K562 (cell line): ENCODE measurements at regions not wholly inside any gene's neighbourhood (a gene's known extent, or its start where the extent isn't known, plus 50 kb on each side); places are given as distances from the start of the nearest gene placed in this dataset.

Source experiments
- ATAC-seq: fragments of 200-7000 bp; cut with Tn5 transposase; 3 replicates; pipeline ENCODE4 v1.9.1; 2020; ENCODE audit warnings: moderate library complexity
- BruUV-seq: library from RNA; stranded (reverse); fragments of 400-500 nt; replicated peaks from 2 replicates; lab custom pipeline; 2021; lab: Mats Ljungman, UMichigan
- CTCF ChIA-PET: fragments of 300-600 bp; formaldehyde crosslinking; extraction: SDS; loops from one replicate; lab custom pipeline; 2021; ENCODE audit warnings: low intra/inter-chr PET ratio; lab: Yijun Ruan, JAX
- POLR2A ChIA-PET: fragments of 300-600, 350-650 bp; sonication (Branson Sonifier 250); formaldehyde crosslinking; extraction: SDS; loops from one replicate; lab custom pipeline; 2021; ENCODE audit warnings: antibody characterized with exemption, inconsistent platforms; lab: Yijun Ruan, JAX
- DNase-seq, 4 experiments: peaks; one replicate each; pipeline versions ENCODE4 v3.0.0 to v3.0.0-alpha.2; 2011 to 2018; ENCODE audit warnings: low spot score in 3 of 4, mixed read lengths in 3 of 4; ENCODE audit errors: extremely low read depth in 1 of 4
- FAIRE-seq: peaks from 2 replicates; lab custom pipeline; 2011; peaks lifted over from hg19 to GRCh38; lab: Jason Lieb, UNC
- H2AFZ ChIP-seq: 2 replicates; pipeline ENCODE4 v1.6.0; 2011; ENCODE audit warnings: low read depth, low read length, control low read depth, inconsistent platforms
- H3K27ac ChIP-seq: fragments of 200-600 bp; 3 replicates; pipeline ENCODE4 v1.8.0; 2011; ENCODE audit warnings: low read depth, mild to moderate bottlenecking, control low read depth, inconsistent platforms, low read length, moderate library complexity, mixed read lengths; ENCODE audit errors: extremely low read depth
- H3K27me3 ChIP-seq, 2 experiments: fragments of 300-600 bp in 1 of 2; 2 replicates in 1 of 2; 3 replicates in 1 of 2; pipeline versions ENCODE4 v1.6.0 to v1.8.0; 2011; ENCODE audit warnings: inconsistent platforms in 2 of 2, low read length in 2 of 2, mild to moderate bottlenecking in 1 of 2, mixed read lengths in 1 of 2, moderate library complexity in 1 of 2; ENCODE audit not compliant: control insufficient read depth in 2 of 2, insufficient read depth in 2 of 2
- H3K36me3 ChIP-seq: fragments of 300-600 bp; 3 replicates; pipeline ENCODE4 v1.8.0; 2011; ENCODE audit warnings: mild to moderate bottlenecking, low read length, inconsistent platforms; ENCODE audit not compliant: control insufficient read depth, insufficient read depth
- H3K4me1 ChIP-seq, 2 experiments: fragments of 200-600 bp in 1 of 2; replicated peaks in 1 of 2; 2 replicates in 1 of 2; 3 replicates in 1 of 2; pipeline versions ENCODE4 v1.5.1 to v1.8.0; 2011; ENCODE audit warnings: inconsistent platforms in 2 of 2, low read length in 2 of 2, mild to moderate bottlenecking in 1 of 2, mixed read lengths in 1 of 2, moderate library complexity in 1 of 2; ENCODE audit not compliant: control insufficient read depth in 2 of 2, insufficient read depth in 2 of 2
- H3K4me2 ChIP-seq: 2 replicates; pipeline ENCODE4 v1.6.1; 2011; ENCODE audit warnings: low read length, control low read depth, inconsistent platforms, mixed read lengths; ENCODE audit not compliant: insufficient read depth
- H3K4me3 ChIP-seq: fragments of 200-600 bp; sonication (generic), shearing (Covaris generic); 2 replicates; pipeline ENCODE4 v1.5.1; 2016; ENCODE audit warnings: control low read depth, inconsistent platforms
- H3K79me2 ChIP-seq: fragments of 200-600 bp; 3 replicates; pipeline ENCODE4 v1.8.0; 2011; ENCODE audit warnings: low read length, inconsistent platforms; ENCODE audit not compliant: control insufficient read depth, insufficient read depth
- H3K9ac ChIP-seq, 2 experiments: 2 replicates each; pipeline versions ENCODE4 v1.6.0 to v1.6.1; 2011; ENCODE audit warnings: low read depth in 2 of 2, low read length in 2 of 2, control low read depth in 1 of 2, inconsistent platforms in 1 of 2, mild to moderate bottlenecking in 1 of 2, mixed read lengths in 1 of 2; ENCODE audit not compliant: insufficient read depth in 1 of 2
- H3K9me1 ChIP-seq: one replicate; pipeline ENCODE4 v1.6.0; 2011; ENCODE audit warnings: inconsistent platforms, mild to moderate bottlenecking, low read length, moderate library complexity; ENCODE audit not compliant: control insufficient read depth, insufficient read depth
- H3K9me3 ChIP-seq: replicated peaks from 2 replicates; pipeline ENCODE4 v1.5.1; 2011; ENCODE audit warnings: low read depth, low read length, inconsistent platforms; ENCODE audit not compliant: control insufficient read depth, insufficient read depth
- H4K20me1 ChIP-seq: replicated peaks from 2 replicates; pipeline ENCODE4 v1.6.1; 2011; ENCODE audit warnings: low read length, inconsistent platforms, mixed read lengths; ENCODE audit not compliant: control insufficient read depth, insufficient read depth
- DPF2 ChIP-seq: fragments of 450-650 bp; IDR thresholded peaks from 2 replicates; pipeline ENCODE4 v1.6.1; 2016
- MAFK ChIP-seq: IDR thresholded peaks from 2 replicates; pipeline ENCODE4 v1.6.1; 2011; ENCODE audit warnings: low read length, improper control_type of control experiment
- TBL1XR1 ChIP-seq, 2 experiments: IDR thresholded peaks; 2 replicates each; pipeline ENCODE4 v1.6.1; 2012; ENCODE audit warnings: improper control_type of control experiment in 2 of 2, low read length in 2 of 2, mild to moderate bottlenecking in 1 of 2
- ZNF12 ChIP-seq: sonication (generic); formaldehyde crosslinking; IDR thresholded peaks from 2 replicates; pipeline ENCODE4 v1.4.0; 2020; ENCODE audit warnings: mild to moderate bottlenecking, missing genetic modification reagents
- WGBS: fragments of 100-300 bp; shearing (Covaris generic); methylation state at CpG from one replicate; pipeline ENCODE4 v1.1.6; 2016; ENCODE audit warnings: low coverage, mixed read lengths; ENCODE audit not compliant: insufficient coverage; ENCODE audit errors: missing lambda C conversion rate; 5-methylcytosine and 5-hydroxymethylcytosine counted together
- in situ Hi-C: fragments of 300-500 bp; cut with MboI; formaldehyde crosslinking; loops from 4 replicates; pipeline ENCODE4 v1.15.0; 2018; ENCODE audit warnings: inconsistent platforms, mixed read lengths
- intact Hi-C: fragments of 100-400 bp; cut with micrococcal nuclease; formaldehyde crosslinking; loops from 2 replicates; pipeline ENCODE4 v1.14.2; 2022

DNA sequence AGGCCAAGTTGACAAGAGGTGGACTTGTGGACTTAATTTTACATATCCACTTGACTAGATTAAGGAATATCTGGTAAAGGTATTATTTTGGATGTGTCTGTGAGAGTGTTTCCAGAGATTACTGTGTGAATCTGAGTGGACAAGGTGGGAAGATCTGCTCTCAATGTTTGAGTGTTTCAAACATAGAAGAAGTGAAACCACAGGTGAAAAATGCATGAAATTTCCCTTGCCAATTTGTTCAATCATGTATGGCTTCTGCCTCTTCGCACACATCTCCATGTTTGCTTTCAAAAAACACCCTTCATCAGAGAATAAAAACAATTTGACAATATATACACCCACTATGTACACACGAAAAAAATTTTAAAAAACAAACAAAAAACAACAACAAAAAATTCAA is 152.7 kb downstream of the SALL1 start:
- Histone ChIP-seq H3K36me3 (no peaks in the 10 kb centered on the region), H3K9me3 (no peaks in the 10 kb centered on the region), H3K79me2 (no peaks in the 10 kb centered on the region), H3K4me3 (no peak overlapping the region), H3K4me1 (no peaks in the 10 kb centered on the region), H3K9me1 (no peaks in the 10 kb centered on the region), H3K4me2 (no peak overlapping the region), H3K9ac (no peak overlapping the region), H3K27ac (no peak overlapping the region), H2AFZ (no peak overlapping the region), H4K20me1 (no peaks in the 10 kb centered on the region), H3K27me3 (0 out of 5 replicates have a peak, but pooled peaks cover 0 to 7% of the 10 kb centered on the region in 2 experiments)
- 6% methylated on average over 2 of the region's 2 CpGs for WGBS
- ChIA-PET CTCF (no interaction called here), POLR2A (no interaction called here)
- DNase-seq (no peak), ATAC-seq (no peak), FAIRE-seq (no peak)
- no TSS peak for BruUV-seq
- in situ Hi-C loops: no loop called here
- TF ChIP-seq TBL1XR1 (IDR thresholded peaks at IDR 0.05; ENCODE audit: low read length in 2 of 2): no peak
- intact Hi-C loops: no loop called here

- peaks cover 0 to 9% of the 10 kb centered on the region in 2 experiments; a peak in 2 of 5 replicates for H3K27me3 ChIP-seq
Observed at GRCh38 chr16:50997679-50998078, 153.4 kb downstream of the SALL1 start.

More at GRCh38 chr16:50997679-50998078, 153.4 kb downstream of the SALL1 start:
- Histone ChIP-seq H3K9ac (no peak overlapping the region), H4K20me1 (no peaks in the 10 kb centered on the region)
- no peak for DNase-seq
- TF ChIP-seq MAFK (no peak), ZNF12 (CRISPR knock-in tag) (no peak), DPF2 (no peak)
- TF ChIP-seq, all 486 proteins: peak for 0
- Histone ChIP-seq H3K36me3 (no peaks in the 10 kb centered on the region), H3K4me2 (no peak overlapping the region), H3K79me2 (no peaks in the 10 kb centered on the region), H3K9me3 (no peaks in the 10 kb centered on the region), H3K9me1 (no peaks in the 10 kb centered on the region), H2AFZ (no peak overlapping the region), H3K27ac (no peak overlapping the region), H3K4me3 (no peak overlapping the region), H3K4me1 (no peaks in the 10 kb centered on the region)
- FAIRE-seq (no peak), ATAC-seq (no peak)
- ChIA-PET CTCF (no interaction called here), POLR2A (no interaction called here)
- BruUV-seq: no TSS peak
- in situ Hi-C loops: no loop called here
- intact Hi-C loops: no loop called here
- WGBS: 0% methylated on average over 6 of the region's 6 CpGs
